GM12878 (cell line): ENCODE measurements at regions not wholly inside any gene's neighbourhood (a gene's known extent, or its start where the extent isn't known, plus 50 kb on each side); places are given as distances from the start of the nearest gene placed in this dataset.

Experiments used
- BCL11A ChIP-seq: IDR thresholded peaks from 2 replicates; pipeline ENCODE4 v1.6.1; 2011; ENCODE audit warnings: low read depth, low read length
- FOXK2 ChIP-seq: fragments of 450-650 bp; IDR thresholded peaks from 2 replicates; pipeline ENCODE4 v1.6.1; 2017; ENCODE audit warnings: mild to moderate bottlenecking, moderate library complexity
- PML ChIP-seq: IDR thresholded peaks from 2 replicates; pipeline ENCODE4 v1.6.1; 2012; ENCODE audit warnings: low read length, inconsistent platforms
- SMARCA5 ChIP-seq: fragments of 450-650 bp; IDR thresholded peaks from 2 replicates; pipeline ENCODE4 v1.6.1; 2017; ENCODE audit warnings: mild to moderate bottlenecking
- SUPT20H ChIP-seq: IDR thresholded peaks from 2 replicates; pipeline ENCODE4 v1.6.1; 2011; ENCODE audit warnings: low read depth, mild to moderate bottlenecking, low read length, moderate library complexity, borderline replicate concordance; ENCODE audit not compliant: control insufficient read depth
- SUZ12 ChIP-seq: fragments of 200-600 bp; sonication (generic); IDR thresholded peaks from one replicate; pipeline ENCODE4 v1.6.1; 2018; ENCODE audit warnings: antibody characterized with exemption, mild to moderate bottlenecking; ENCODE audit not compliant: unreplicated experiment
- ZNF217 ChIP-seq: fragments of 450-650 bp; IDR thresholded peaks from 2 replicates; pipeline ENCODE4 v1.6.1; 2017; ENCODE audit warnings: antibody characterized with exemption, mild to moderate bottlenecking
- TF ChIP-seq, protein P1 (sequence below): fragments of 450-650 bp; formaldehyde crosslinking; IDR thresholded peaks from 2 replicates; pipeline ENCODE4 v1.4.0; 2020; ENCODE audit warnings: mild to moderate bottlenecking, moderate library complexity
- TF ChIP-seq, protein P2 (sequence below): fragments of 450-650 bp; IDR thresholded peaks from 2 replicates; pipeline ENCODE4 v1.6.1; 2014; ENCODE audit warnings: mild to moderate bottlenecking
- TF ChIP-seq, protein P3 (sequence below): fragments of 150-350 bp; IDR thresholded peaks from 2 replicates; pipeline ENCODE4 v1.6.1; 2014; ENCODE audit warnings: mild to moderate bottlenecking, low read depth, low read length
- TF ChIP-seq, protein P4 (sequence below): fragments of 450-650 bp; IDR thresholded peaks from 2 replicates; pipeline ENCODE4 v1.6.1; 2017; ENCODE audit warnings: mild to moderate bottlenecking, moderate library complexity

DNA sequence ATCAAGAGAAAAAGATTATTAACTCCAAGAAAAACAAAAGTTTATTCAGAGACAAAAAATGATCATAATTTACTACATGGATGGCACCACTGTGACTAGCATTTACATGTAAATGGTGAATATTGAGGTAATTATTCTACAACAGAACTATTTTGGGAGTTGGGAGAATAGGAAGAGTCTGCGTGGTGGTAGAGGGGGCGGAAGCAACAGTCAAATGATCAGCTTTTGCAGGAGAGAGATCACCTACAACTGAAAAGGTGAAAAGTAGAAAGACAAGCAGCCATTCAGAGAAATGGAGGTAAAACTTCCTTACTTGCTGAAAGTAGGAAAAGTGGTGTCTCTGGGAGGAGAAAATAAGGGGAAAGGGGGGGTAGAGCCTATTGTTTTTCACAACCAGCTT, 62.8 kb upstream of the SACS start (continued):
- TF ChIP-seq, protein P1, sequence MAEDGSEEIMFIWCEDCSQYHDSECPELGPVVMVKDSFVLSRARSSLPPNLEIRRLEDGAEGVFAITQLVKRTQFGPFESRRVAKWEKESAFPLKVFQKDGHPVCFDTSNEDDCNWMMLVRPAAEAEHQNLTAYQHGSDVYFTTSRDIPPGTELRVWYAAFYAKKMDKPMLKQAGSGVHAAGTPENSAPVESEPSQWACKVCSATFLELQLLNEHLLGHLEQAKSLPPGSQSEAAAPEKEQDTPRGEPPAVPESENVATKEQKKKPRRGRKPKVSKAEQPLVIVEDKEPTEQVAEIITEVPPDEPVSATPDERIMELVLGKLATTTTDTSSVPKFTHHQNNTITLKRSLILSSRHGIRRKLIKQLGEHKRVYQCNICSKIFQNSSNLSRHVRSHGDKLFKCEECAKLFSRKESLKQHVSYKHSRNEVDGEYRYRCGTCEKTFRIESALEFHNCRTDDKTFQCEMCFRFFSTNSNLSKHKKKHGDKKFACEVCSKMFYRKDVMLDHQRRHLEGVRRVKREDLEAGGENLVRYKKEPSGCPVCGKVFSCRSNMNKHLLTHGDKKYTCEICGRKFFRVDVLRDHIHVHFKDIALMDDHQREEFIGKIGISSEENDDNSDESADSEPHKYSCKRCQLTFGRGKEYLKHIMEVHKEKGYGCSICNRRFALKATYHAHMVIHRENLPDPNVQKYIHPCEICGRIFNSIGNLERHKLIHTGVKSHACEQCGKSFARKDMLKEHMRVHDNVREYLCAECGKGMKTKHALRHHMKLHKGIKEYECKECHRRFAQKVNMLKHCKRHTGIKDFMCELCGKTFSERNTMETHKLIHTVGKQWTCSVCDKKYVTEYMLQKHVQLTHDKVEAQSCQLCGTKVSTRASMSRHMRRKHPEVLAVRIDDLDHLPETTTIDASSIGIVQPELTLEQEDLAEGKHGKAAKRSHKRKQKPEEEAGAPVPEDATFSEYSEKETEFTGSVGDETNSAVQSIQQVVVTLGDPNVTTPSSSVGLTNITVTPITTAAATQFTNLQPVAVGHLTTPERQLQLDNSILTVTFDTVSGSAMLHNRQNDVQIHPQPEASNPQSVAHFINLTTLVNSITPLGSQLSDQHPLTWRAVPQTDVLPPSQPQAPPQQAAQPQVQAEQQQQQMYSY (CRISPR knock-in tag): no peak
- TF ChIP-seq SUPT20H (no peak), FOXK2 (no peak), SUZ12 (no peak), SMARCA5 (no peak), ZNF217 (no peak), BCL11A (no peak), PML (no peak)
- TF ChIP-seq, protein P2, sequence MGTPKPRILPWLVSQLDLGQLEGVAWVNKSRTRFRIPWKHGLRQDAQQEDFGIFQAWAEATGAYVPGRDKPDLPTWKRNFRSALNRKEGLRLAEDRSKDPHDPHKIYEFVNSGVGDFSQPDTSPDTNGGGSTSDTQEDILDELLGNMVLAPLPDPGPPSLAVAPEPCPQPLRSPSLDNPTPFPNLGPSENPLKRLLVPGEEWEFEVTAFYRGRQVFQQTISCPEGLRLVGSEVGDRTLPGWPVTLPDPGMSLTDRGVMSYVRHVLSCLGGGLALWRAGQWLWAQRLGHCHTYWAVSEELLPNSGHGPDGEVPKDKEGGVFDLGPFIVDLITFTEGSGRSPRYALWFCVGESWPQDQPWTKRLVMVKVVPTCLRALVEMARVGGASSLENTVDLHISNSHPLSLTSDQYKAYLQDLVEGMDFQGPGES: no peak
- TF ChIP-seq, protein P3, sequence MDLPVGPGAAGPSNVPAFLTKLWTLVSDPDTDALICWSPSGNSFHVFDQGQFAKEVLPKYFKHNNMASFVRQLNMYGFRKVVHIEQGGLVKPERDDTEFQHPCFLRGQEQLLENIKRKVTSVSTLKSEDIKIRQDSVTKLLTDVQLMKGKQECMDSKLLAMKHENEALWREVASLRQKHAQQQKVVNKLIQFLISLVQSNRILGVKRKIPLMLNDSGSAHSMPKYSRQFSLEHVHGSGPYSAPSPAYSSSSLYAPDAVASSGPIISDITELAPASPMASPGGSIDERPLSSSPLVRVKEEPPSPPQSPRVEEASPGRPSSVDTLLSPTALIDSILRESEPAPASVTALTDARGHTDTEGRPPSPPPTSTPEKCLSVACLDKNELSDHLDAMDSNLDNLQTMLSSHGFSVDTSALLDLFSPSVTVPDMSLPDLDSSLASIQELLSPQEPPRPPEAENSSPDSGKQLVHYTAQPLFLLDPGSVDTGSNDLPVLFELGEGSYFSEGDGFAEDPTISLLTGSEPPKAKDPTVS: no peak
- TF ChIP-seq, protein P4, sequence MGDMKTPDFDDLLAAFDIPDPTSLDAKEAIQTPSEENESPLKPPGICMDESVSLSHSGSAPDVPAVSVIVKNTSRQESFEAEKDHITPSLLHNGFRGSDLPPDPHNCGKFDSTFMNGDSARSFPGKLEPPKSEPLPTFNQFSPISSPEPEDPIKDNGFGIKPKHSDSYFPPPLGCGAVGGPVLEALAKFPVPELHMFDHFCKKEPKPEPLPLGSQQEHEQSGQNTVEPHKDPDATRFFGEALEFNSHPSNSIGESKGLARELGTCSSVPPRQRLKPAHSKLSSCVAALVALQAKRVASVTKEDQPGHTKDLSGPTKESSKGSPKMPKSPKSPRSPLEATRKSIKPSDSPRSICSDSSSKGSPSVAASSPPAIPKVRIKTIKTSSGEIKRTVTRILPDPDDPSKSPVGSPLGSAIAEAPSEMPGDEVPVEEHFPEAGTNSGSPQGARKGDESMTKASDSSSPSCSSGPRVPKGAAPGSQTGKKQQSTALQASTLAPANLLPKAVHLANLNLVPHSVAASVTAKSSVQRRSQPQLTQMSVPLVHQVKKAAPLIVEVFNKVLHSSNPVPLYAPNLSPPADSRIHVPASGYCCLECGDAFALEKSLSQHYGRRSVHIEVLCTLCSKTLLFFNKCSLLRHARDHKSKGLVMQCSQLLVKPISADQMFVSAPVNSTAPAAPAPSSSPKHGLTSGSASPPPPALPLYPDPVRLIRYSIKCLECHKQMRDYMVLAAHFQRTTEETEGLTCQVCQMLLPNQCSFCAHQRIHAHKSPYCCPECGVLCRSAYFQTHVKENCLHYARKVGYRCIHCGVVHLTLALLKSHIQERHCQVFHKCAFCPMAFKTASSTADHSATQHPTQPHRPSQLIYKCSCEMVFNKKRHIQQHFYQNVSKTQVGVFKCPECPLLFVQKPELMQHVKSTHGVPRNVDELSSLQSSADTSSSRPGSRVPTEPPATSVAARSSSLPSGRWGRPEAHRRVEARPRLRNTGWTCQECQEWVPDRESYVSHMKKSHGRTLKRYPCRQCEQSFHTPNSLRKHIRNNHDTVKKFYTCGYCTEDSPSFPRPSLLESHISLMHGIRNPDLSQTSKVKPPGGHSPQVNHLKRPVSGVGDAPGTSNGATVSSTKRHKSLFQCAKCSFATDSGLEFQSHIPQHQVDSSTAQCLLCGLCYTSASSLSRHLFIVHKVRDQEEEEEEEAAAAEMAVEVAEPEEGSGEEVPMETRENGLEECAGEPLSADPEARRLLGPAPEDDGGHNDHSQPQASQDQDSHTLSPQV: no peak
